ENCODE measurements at regions not wholly inside any gene's neighbourhood (a gene's known extent, or its start where the extent isn't known, plus 50 kb on each side); places are given as distances from the start of the nearest gene placed in this dataset.

DNA sequence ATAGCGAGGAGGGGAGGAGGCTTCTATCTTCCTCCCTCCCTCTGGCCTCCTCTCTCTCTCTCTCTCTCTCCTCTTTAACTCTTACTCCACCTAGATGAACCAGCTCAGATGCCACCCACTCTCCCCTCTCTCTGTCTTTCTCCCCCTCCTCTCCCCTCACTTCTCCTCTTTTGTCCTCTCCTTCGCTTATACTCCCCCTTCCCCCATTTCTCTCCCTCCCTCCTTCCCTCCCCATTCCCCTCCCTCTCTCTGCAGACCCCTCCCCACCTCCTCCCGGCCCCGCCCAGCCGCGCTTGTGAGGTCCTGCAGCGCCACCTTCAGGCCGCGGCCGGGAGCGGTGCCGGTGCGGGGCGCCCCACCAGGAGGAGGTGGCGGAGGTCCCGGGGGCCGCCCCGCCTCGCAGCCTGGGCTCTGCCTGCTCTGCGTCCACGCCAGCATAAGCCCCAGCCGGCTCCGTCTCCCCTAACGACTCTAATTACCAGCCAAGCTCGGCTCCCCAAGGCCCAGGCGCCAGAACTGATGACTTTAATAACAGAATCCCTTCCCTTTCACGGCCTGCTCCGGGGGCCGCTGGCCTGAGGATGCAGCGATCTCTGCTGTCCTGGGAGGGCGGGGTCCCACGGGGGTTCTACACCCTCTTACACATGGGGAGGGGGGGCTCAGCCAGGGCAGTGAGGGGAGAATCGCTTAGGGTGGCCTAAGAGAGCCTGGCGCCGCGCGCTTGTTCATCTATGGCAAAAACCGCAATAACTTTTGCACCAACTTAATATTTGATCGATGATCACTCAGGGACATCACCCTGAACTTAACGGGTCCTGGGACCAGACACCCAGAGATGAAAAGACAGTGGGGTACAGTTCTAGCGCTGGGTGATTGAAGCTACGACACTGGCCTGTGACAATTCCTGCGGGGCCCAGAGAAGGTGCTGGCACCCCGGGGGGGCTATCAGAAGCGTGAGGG, 637.3 kb downstream of the MATN1 start:
- TF ChIP-seq SPI1 (IDR thresholded peaks at IDR 0.05; ENCODE audit: low read depth, low read length) (no peak), POLR2AphosphoS5 (IDR thresholded peaks at IDR 0.05; ENCODE audit: low read depth, low read length) (no peak), POLR2A (IDR thresholded peaks at IDR 0.05; ENCODE audit: low read depth, low read length) (no peak), TAF1 (IDR thresholded peaks at IDR 0.05; ENCODE audit: low read depth, low read length) (no peak), POU2F2 (IDR thresholded peaks at IDR 0.05; ENCODE audit: low read depth, low read length) (no peak), PAX5 (IDR thresholded peaks at IDR 0.05; ENCODE audit: insufficient read depth, low read length, severe bottlenecking) (no peak)
